ENCODE measurements at regions not wholly inside any gene's neighbourhood (a gene's known extent, or its start where the extent isn't known, plus 50 kb on each side); places are given as distances from the start of the nearest gene placed in this dataset.

- TF ChIP-seq CTCF (IDR thresholded peaks at IDR 0.05) (no peak), POLR2A (IDR thresholded peaks at IDR 0.05) (no peak)
These were observed 839.2 kb upstream of the CELF2 start for GRCh38 chr10:10178476-10178875.
